ENCODE measurements at regions not wholly inside any gene's neighbourhood (a gene's known extent, or its start where the extent isn't known, plus 50 kb on each side); places are given as distances from the start of the nearest gene placed in this dataset.
"Not testable (repeated sequence)": the region's sequence is repeated elsewhere in the genome, so short reads cannot be mapped to it uniquely, and the experiment has no call there.

DNA sequence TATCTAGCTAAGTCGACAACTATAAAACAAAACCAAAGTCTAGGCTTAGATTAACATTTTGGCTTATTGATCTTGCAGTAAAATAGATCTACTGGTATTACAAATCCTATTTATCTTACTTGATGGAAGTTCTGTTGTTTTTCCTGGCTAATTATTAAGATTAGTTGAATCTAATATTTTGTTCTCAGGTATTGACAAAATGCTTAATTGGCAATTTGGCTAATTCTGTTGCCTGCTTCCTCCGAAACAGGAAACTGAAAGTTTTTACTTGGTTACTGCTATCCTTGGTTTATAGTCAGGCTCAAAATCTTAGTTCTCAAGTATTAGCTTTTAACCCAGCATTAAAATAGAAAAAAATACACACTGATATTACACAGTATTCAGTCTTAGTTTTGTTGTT is 820.5 kb downstream of the NR2F1-AS1 start:
- DNase-seq = no peak

DNA sequence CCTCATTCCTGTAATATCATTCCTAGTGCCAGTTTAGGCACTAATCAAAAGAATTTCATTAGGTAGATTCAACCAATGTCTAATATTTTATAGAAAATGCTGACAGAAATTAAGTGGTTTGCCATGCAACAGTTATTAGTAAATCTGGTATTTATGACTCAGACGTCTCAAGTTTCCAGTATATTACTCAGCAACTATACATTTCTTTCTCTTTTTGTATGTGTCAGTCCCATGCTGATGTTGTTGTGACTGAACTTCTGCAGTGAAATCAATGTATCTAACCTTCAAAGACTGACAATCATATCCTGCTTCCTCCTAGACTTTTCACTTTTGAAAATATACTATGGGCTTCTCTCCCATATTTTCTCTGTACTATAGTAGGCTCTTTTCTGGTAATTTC is 822.5 kb downstream of the NR2F1-AS1 start:
- no peak for DNase-seq

DNA sequence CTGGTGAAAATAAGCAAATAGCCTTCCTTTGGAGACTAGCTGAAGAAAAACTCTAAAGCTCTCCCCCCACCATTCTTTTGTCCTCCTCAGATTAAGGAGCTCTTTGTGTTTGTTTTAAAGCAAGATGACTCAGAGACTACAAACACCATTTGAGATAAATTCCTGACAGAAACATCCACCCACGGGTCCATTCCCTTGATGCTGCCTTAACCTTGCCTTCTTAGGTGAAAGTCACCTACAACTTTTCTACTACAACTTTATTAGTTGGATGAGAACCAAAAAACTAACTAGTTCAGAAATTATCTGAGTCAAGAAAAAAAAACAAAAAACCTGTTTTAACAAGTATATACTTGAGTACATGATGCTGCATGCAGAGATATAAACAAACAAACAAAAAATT is 831.1 kb downstream of the NR2F1-AS1 start:
- no peak for DNase-seq

DNA sequence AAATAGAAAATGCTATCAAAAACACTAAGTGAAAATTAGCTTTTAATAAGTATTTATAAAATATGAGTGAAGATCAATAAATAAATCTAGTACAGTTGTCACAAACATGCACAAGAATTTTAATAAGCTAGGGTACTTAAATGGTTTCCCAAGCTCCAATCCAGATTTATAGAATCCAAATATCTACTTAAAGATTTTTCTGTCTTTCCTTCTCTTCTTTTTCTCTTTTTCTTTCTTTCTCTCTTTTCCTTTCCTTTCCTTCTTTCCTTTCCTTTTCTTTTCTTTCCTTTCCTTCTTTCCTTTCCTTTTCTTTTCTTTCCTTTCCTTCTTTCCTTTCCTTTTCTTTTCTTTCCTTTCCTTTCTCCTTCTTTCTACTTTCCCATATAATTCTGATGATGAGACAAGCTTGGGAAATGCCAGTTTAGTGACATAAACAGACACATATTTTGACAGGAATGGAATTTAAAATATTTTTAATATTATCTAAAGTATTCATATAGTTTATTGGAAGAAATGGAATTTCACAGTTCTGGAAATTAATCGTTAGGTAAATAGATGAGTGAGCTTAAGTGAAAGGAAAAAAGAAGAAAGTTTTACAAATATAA is 832.8 kb downstream of the NR2F1-AS1 start:
- DNase-seq = no peak

DNA sequence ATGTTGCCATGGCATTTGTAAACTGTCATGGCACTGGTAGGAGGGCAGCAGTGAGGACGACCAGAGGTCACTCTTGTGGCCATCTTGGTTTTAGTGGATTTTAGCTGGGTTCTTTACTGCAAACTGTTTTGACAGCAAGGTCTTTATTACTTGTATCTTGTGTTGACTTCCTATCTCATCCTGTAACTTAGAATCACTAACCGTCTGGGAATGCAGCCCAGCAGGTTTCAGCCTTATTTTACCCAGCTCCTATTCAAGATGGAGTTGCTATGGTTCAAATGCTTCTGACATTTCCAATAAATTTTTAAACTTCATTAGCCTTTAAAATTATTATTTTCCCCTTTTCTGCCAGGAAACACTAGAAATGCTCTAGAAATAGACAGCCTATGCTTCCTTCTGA is 839.1 kb downstream of the NR2F1-AS1 start:
- no peak for DNase-seq

DNA sequence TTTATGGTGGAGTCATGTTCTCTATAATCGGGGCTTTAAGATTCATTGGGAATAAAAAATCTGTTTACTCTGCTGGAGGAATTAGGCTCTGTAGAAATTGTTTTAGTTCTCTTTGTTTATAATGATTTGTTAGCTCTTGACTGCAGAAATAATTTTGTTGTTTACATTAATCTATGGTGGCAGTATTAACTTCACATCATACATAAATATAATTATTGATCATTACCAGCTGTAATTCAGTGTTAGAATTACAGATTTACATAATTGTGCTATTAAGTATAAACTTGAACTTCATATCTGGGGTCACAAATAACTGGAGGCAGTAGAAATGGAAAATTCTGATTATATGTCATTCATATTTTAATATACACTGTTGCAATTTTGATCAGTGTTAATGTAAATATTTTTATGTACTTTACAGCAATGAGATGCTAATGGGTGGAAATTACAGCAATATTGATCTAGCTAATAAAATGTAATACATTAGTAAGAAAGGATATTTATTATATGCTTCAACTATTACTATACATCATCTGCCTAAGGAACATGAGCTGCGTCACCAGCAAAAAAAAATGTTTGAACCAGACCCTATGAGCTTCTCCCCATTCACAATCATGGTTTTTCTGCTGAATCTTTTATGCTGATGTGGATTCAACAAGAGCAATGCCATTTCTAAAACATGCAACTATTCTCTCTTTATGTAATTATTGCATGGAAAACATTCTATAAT is 846.6 kb downstream of the NR2F1-AS1 start:
- no peak for DNase-seq

DNA sequence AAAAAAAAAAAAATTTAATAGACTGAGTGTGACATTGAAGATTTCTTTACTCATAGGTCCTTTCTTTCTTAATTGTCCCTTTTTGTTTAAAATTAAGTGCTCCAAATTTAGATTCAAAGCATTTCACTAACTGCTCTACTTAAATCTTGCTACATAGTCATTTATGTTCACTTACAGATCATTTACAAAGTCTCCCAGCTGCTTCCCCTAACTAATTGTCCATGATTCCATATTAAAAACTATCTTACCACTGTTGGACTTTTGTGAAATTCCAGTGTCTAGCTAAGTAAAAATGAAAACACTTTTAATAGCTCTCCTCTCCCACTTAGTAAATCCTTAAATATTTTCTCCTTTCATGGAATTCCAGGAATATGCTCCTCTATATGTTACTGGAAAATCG is 850.5 kb downstream of the NR2F1-AS1 start:
- no peak for DNase-seq

DNA sequence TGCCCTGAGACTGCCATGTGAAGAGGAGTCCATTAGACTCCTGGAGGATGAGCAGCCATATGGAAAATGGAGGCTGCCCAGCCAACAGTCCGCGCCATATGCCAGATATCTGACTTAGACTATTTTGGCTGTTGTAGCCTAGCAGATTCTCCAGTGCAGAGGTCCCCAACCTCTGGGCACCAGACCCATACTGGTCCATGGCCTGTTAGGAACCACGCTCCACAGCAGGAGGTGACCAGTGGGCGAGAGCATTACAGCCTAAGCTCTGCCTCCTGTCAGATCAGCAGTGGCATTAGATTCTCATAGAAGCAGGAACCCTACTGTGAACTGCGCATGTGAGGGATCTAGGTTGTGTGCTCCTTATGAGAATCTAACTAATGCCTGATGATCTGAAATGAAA is 851.9 kb downstream of the NR2F1-AS1 start:
- no peak for DNase-seq

DNA sequence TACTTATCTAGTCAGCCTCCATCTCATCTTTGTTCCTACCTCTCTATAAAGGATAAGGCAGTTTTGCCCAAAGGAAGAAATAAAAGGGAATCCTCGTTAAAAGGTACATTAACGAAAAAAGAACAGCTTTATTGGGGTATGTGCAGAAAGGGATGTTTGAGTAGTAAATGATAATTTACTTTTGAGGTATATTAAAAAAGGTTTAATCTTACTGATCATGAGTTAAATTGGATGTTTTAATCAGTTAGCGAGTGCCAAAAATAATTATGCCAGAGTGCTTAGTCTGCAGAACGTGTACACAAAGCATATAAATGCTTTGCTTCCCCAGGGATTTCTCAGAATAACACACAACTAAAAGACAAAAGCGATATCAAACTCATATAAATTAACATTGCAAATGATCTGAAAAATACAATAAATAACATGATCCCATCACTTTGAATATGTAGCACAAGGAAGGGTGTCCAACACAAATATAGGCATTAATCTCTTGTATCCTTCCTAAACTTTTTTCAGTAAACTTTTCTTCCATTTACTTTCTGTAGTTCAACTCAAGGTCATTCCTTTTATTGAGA is 865.0 kb downstream of the NR2F1-AS1 start:
- DNase-seq = no peak

DNA sequence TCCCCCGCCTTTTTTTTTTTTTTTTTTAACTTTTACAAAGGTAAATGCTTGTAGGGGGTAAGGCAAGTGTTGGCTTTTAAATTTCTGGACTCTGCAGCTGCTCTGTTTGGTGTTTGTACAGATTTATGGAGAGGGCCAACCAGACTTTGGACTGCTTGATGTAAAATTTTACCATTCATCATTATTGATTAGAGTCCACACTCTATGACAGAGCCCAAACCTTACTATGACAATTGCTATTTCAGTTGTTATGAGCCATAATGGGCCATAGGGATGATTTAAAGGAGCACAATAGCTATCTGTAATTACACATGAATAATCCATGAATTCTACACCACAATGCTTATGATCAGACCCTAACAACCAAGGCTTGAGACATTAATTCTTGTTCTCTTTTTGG is 867.2 kb downstream of the NR2F1-AS1 start:
- no peak for DNase-seq

DNA sequence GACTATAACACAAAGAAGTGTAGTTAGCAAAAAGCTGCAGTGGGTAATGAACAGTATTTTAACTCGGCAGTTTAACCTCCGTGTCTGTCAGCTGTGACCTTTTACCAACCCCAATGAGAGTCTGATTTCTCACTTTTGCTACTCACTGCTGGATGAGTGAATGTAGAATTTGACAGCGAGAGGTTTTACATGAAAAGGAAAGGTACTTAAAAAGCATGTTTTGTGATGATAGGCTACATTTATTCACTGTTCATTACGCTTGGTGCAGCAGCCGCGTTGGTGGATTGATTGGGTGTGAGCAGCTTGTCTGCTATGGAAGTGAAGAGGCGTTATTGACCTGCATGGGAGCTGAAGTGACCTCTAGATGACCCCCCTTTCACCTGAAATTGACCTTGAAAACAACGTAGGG is 867.7 kb downstream of the NR2F1-AS1 start:
- DNase-seq = no peak

DNA sequence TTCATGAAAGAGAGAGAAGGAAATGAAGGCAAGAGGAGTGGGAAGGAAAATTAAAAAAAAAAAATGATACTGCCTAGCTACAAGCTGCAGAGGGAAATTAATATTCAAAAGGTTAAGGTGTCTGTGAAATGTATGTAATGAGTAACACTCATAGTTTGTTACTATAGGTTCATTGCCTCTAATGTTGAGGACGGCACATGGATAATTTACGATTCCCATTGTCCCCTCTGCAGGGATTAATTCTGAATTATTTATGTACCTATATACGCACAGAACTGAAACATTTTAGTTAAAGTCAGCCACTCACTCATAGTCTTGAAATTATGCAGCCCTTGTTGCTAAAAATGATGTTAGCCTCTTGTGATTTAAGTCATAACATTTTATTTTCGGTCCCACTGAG is 869.1 kb downstream of the NR2F1-AS1 start:
- DNase-seq = no peak

DNA sequence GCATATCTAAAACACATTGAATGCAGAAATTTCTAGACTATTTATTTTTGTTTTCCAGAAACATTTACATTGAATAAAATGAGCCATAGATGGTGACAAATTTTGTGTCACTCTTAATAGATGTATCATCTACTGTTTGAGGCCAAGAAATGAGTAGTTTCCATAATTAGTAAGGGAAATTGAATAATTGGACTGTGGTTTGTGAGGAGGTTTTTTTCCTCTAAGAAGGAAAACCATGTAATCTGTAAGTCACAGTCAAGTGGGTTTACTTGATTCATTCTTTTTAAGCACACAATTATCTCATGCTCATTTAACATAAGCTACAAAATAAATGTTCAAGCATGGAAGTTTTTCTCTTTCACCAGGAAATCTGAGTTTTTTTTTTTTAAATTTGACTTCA is 876.4 kb downstream of the NR2F1-AS1 start:
- DNase-seq = no peak

DNA sequence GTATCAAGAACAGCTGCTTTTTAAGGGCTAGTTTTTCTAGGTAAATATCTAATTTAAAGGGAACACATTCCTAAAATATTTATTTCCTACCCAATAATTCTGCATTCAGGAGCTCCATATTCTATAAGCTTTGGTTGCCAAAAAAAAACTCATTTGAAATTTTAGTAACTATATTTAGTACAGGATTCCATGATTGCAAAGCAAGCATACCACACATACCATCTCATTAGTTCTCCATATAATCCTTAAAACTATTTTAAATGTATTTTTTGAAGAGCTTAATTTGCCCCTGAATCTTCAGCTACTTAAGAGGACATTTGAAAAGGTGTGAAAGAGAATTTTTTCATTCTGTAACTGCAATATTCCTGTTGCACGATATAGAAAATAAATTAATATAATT is 877.0 kb downstream of the NR2F1-AS1 start:
- DNase-seq = no peak

DNA sequence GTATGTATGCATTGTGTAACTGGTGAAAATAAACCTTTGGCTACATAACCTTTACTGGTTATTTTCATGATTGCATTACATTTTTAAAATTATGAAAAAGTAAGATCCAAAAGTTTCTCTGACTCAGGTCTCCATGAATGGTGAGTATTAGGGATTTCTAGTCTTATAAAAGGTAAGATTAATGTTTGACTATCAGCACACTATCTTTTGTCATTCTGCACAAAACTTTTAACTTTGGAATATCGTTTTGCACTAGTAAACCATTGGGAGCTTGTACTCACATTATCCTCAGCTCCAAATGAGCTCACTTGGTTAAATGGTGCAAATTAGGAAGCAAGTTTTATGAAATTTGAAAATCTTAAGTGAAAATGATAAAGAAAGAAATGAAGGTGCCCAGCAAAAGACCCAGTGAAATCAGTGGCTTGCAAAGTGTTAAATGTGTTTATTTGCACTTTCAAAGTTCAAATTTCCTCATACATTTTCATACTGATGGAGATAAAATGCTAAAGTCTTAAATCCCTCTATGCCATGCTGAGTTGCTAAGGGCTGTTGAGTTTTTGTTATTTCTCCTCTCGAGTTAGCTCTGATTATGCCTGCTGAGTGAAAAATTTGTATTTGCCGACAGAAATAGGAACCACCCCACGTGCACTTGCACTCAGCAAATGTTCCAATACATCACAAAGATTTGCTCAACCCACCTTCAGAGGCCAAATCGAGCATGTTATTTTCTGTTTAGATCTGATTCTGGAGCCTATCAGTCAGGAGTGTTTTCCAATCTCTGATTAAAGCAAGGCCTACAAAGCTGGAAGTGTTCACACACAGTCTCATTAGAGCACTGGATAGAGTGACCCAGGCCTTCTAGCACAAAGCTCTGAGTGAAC is 885.7 kb downstream of the NR2F1-AS1 start:
- DNase-seq = no peak

DNA sequence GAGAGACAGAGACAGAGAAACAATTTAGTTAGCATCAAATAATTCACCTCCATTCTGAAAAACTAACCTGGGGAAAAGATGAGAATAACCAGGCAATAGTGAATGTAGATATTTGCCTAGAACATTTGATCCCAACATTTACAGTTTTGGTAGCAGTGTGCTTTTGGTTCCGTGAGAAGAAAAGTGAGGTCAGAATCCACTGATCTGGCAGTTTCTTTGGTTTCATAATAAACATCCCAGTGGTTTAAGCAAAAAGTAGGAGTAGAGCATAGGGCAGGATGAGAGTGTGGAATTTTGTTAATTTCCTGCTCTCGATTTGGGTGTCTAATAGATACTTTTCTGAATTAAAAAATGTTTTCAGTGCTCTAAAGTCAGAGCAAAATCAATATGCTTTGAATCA is 887.0 kb downstream of the NR2F1-AS1 start:
- no peak for DNase-seq

DNA sequence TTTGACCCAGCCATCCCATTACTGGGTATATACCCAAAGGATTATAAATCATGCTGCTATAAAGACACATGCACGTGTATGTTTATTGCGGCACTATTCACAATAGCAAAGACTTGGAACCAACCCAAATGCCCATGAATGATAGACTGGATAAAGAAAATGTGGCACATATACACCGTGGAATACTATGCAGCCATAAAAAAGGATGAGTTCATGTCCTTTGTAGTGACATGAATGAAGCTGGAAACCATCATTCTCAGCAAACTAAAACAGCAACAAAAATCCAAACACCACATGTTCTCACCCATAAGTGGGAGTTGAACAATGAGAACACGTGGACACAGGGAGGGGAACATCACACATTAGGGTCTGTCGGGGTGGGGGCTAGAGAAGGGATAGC is 889.1 kb downstream of the NR2F1-AS1 start:
- not testable (repeated sequence) for DNase-seq

DNA sequence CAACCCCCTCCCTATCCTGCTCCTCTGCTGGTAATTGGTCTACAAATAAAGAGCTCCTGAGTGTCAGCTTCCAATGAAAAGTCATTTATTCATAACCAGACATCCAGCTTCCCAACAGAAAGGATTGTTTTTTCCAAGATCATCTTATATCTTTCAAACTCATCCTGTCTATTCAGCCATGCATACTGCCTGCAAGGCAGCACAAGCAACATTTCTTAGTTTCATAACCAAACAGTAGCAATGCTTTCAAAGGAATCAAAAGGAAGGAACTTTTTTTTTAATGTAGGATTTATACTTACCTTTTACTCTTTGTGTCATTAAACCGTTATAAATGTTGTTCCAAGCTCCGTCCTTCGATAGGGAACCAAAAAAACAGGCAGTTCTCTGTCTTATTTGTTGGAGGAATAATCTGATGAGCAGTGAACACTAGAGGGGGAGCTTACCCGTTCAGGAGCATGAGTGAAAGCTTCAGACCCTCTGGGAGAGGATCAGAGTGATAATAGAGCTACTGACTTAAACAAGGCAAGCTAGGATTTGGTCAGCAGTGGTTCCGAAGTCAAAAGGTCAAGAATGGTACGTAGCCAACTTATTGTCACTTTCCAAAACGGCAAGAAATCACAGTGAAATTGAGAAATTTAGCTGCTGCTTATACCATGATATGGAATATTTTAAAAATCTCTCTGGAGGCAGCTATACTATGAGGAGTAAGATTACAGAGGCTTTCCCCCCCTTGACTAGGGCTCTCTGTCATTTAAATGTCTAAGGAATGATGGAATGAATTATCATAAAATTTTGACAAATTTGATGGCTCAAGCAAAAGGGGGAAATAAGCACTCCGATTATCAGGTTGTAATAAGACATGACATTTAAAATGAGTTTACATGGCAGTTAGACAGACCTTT is 892.9 kb downstream of the NR2F1-AS1 start:
- no peak for DNase-seq

DNA sequence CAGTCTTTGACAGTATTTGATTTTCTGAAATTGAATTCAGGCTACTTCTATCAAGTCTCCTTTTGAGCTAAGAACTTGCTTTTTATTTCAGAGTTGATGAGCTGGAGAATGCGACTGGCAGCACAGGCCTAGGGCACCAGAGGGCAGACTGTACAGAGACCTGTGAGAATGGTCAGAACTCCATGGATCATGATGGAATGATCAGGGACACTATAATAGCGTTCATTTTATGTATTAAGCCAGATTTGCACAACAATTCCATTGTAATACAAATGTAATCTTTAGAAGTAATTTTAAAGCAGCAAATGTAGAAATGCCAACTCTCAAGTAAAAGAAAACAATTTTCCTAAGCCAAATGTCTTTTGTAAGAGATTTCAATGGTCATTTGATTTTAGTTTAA is 902.4 kb downstream of the NR2F1-AS1 start:
- DNase-seq = no peak

DNA sequence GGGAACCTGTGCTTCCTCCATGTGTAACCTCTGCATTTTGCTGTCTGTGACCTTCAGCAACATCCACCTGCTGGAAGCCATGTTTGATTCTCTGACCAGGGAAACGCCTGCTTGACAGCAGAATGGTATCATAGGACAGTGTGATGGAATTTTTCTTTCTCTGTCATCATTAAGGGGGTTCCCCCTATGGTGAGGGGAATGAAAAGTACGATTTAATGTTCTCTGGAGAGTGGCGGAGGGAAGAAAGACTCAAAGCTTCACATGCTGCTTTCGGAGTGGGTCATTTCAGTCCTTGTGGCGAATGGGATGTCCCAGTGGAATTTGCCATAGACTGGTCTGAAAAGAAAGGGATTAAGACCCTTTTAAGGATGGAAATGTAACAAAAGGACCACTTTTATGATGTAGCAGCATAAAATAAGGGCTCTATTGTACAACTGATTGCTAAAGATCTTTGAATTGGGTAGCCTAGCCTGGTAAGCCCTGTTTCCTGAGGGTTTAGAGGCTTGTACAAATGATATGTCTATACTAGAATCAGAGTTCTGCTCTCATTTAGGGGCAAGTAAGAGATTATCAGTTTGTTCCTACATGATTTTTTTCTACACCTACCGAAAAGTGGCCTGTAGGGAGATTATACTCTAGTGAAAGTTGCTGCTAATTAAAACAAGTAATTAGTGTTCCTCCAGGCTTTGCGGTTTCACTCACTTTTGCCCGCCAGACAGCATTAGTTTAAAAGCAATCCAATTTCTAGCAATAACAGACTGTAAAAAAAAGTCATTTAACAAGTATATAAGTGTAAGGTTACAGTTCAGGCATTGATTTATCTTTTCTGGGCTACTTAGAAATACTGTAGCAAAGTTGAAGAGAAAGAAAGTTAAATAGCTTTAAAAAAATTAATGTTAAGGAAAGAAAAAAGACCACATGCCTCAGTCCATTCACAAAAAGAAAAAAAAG is 904.5 kb downstream of the NR2F1-AS1 start:
- DNase-seq = no peak

DNA sequence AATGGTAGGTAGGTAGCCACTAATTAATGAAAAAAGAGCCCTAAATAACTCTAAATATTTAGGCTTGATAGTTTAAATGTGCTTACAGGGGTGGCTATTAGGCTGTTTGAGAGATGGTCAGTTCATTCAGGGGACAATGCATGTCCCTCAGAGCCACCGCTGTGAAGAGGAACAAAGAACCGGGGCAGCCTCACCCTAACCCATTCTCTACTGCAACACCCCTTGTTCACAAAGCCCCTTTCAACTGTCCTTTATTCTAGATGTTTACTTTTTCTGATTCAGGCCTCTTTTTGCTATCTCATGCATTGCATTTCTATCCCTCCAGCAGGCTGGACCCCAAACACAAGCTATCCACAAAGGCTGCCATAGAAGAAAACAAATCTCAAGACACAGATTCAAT is 906.7 kb downstream of the NR2F1-AS1 start:
- no peak for DNase-seq
